AG04450 (cell line): ENCODE measurements at regions not wholly inside any gene's neighbourhood (a gene's known extent, or its start where the extent isn't known, plus 50 kb on each side); places are given as distances from the start of the nearest gene placed in this dataset.

Experiments used
- CTCF ChIA-PET: fragments of 300-600, 350-600 bp; formaldehyde crosslinking; extraction: SDS; loops from one replicate; lab custom pipeline; 2022; ENCODE audit warnings: antibody characterized with exemption, inconsistent platforms; lab: Charles Lee
- POLR2A ChIA-PET: fragments of 350-600 bp; formaldehyde crosslinking; extraction: SDS; loops from one replicate; lab custom pipeline; 2021; ENCODE audit warnings: antibody characterized with exemption, inconsistent platforms; lab: Yijun Ruan, JAX
- DNase-seq: peaks from one replicate; pipeline ENCODE4 v3.0.0-alpha.2; 2011; ENCODE audit warnings: low read depth, low spot score
- H3K27ac ChIP-seq: one replicate; pipeline ENCODE4 v1.5.1; 2012; ENCODE audit warnings: low read depth, low read length, control low read depth
- H3K27me3 ChIP-seq: one replicate; pipeline ENCODE4 v1.6.0; 2012; ENCODE audit warnings: low read length; ENCODE audit not compliant: control insufficient read depth, insufficient read depth
- H3K4me3 ChIP-seq: 2 replicates; pipeline ENCODE4 v1.5.1; 2011; ENCODE audit warnings: mild to moderate bottlenecking, low read depth, low read length, control low read depth
- H3K9me3 ChIP-seq: 2 replicates; pipeline ENCODE4 v1.5.1; 2012; ENCODE audit warnings: low read length; ENCODE audit not compliant: control insufficient read depth, insufficient read depth
- TF ChIP-seq, protein P1 (sequence below): IDR thresholded peaks from 2 replicates; pipeline ENCODE4 v1.5.1; 2011; ENCODE audit warnings: low read depth, low read length, control low read depth, inconsistent platforms

DNA sequence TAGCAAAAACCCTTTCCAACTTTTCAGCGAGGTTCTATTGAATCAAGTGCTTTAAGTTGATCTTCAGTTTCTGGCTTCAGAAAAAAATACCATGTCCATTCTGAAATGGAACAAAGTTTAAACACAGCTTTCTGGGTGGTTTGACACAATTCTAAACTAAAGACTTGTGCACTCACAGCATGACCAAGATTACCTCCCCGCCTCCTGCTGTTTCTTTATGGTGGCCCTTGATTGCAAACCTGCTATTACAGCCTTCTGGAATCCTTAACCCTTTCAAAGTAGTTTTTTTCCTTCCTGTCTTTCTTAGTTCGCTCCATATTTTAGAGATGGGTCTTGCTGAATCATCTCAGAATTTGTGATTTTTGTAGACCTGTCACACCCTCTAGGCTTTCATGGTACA lies 135.9 kb upstream of the FBN2 start:
- Histone ChIP-seq H3K4me3 (no peak overlapping the region), H3K27me3 (no peaks in the 10 kb centered on the region), H3K9me3 (no peaks in the 10 kb centered on the region), H3K27ac (no peak overlapping the region)
- TF ChIP-seq, protein P1, sequence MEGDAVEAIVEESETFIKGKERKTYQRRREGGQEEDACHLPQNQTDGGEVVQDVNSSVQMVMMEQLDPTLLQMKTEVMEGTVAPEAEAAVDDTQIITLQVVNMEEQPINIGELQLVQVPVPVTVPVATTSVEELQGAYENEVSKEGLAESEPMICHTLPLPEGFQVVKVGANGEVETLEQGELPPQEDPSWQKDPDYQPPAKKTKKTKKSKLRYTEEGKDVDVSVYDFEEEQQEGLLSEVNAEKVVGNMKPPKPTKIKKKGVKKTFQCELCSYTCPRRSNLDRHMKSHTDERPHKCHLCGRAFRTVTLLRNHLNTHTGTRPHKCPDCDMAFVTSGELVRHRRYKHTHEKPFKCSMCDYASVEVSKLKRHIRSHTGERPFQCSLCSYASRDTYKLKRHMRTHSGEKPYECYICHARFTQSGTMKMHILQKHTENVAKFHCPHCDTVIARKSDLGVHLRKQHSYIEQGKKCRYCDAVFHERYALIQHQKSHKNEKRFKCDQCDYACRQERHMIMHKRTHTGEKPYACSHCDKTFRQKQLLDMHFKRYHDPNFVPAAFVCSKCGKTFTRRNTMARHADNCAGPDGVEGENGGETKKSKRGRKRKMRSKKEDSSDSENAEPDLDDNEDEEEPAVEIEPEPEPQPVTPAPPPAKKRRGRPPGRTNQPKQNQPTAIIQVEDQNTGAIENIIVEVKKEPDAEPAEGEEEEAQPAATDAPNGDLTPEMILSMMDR = no peak
- POLR2A ChIA-PET = no interaction called here
- CTCF ChIA-PET = interaction anchor here (0.8 to 3.1 kb wide), 18 partner anchors 9 to 463 kb away, joined by 3 to 14 read pairs (median 6); partner anchors contain the start of gene FBN2
- no peak for DNase-seq

DNA sequence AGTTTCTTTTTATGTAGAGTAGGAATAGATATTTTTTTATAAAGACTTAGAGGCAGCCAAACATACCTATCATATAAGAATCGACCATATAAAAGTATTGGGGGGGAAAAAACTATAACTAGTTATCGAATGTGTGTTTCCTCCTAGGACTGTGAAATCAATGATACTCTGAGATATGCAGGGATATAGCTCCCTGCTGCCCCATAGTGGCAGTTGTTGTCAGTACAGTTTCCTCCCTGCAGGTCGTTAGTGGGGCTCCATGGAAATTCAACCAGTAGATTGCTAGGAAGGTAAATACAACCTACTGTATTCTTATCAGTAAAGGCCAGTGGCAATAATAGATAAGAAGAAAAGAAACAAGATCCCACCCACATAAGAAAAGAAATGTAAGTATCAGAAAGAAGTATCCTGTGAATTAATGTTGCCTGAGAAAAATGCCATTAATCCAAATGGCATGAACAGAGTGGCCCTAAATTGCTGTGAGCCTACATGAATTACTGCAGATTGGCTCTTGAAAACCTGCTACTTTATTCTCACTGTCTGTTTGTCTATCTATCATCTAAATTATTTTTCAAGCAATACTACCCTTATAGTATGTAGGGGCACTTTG lies 136.9 kb upstream of the FBN2 start:
- Histone ChIP-seq H3K4me3 (no peak overlapping the region), H3K9me3 (no peaks in the 10 kb centered on the region), H3K27ac (no peak overlapping the region), H3K27me3 (no peaks in the 10 kb centered on the region)
- POLR2A ChIA-PET = interaction anchor here (0.8 kb wide), 1 partner anchor 138 kb away, joined by 3 read pairs; no protein-coding TSS in a partner anchor
- TF ChIP-seq, protein P1 = peak; percentile 85
- peak; percentile 24 for DNase-seq
- CTCF ChIA-PET = interaction anchor here (0.6 to 3.1 kb wide), 27 partner anchors 8 to 1017 kb away, joined by 3 to 14 read pairs (median 3); no protein-coding TSS in a partner anchor

DNA sequence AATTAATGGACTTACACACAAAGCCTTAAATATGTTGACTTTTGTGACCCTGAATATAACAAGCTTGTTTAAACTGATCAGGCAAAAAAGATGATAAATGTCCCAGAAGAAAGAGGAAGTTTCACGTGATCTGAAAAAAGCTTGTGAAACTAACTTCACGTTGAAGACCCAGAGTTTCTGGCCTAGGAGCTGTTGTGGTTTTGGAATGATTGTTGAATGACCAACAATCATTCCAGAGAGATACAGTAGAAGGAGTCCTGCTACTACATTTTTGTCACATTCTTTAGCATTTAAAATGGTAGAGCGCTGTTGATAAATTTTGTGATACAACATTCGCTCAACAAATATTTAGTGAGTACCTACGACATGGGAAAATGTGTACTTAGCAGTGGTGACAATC lies 143.1 kb upstream of the FBN2 start:
- CTCF ChIA-PET = interaction anchor here (0.8 kb wide), 1 partner anchor 468 kb away, joined by 3 read pairs; no protein-coding TSS in a partner anchor
- Histone ChIP-seq H3K4me3 (no peak overlapping the region), H3K27me3 (no peaks in the 10 kb centered on the region), H3K9me3 (no peaks in the 10 kb centered on the region), H3K27ac (no peak overlapping the region)
- POLR2A ChIA-PET = no interaction called here
- DNase-seq = no peak
- TF ChIP-seq, protein P1 = no peak

DNA sequence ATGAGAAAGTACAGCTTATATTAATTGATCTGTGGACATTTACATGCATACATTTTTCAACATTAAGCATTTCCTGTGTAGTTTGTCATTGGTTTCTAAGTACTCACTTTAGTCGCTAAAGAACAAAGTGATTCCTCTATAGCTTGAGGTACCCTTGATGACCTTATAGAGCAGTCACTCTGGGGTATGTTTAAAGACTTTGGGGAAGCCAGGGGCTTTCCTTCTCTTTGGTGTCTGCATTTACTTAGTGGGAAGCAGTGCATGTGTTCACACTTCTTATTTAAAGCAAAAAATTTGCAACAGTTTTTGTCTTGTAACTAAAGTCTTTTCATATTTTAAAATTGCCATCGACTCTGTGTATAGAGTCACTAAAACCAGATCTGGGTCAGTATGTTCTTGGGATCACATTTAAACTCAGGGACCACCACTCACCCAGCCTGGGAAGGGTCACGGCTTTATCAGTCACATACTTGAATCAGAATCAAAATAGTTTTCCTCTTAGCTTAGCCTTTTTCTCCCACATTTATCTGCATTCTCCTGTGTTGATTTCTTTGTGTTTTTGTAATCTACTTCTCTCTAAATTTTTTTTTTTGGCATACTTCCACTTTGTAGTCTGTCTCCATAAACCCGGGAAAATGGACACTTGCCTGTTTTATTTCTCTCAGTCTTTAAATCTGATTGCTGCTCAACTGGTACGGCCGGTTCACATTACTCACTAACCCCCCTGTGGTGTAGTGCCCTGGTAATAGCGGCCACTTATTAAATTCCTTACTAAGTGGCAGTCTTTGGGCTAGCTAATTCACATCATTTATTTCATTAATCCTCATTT lies 143.9 kb upstream of the FBN2 start:
- DNase-seq = no peak
- H3K4me3 ChIP-seq = no peak overlapping the region
- H3K9me3 ChIP-seq = no peaks in the 10 kb centered on the region
- H3K27ac ChIP-seq = no peak overlapping the region
- ChIA-PET CTCF (interaction anchor here (0.8 to 1.6 kb wide), 2 partner anchors 8 to 469 kb away, joined by 3 to 8 read pairs; no protein-coding TSS in a partner anchor), POLR2A (no interaction called here)
- TF ChIP-seq, protein P1 = no peak
- no peaks in the 10 kb centered on the region for H3K27me3 ChIP-seq
